ENCODE measurements at regions not wholly inside any gene's neighbourhood (a gene's known extent, or its start where the extent isn't known, plus 50 kb on each side); places are given as distances from the start of the nearest gene placed in this dataset.

DNA sequence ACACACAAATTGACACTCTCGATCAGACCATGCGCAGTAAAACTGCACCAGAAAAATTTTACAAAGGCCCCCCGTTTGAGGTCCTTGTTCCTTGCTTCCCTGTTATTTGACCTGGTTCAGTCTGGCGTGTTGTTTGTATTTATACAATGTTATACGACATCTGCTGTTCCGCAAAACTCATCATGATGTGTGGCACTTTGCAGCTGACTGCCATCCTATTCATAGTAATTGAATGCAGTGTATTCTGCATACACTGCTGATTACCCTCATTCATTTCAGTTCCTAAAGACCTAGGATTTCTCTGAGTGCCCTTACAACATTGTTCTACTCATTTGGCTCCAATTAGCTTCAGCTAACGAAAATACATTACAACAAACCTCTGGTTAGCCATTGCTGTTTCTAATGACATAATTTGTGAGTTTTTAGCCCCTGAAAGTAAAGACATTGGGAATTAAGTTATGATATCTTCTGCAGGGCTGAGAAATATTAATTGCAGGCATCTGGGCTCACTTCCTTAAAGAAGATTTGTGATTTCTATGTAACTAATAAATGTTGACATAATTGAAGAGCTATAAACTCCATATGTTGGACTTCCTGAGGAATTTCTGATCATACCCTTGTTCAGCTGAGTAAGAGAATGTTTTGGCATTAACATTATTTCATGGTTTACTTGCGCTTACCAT lies 75.7 kb downstream of the C3orf38 start:
- no peak overlapping the region for H3K4me3 ChIP-seq (replicated peaks in 1 of 4; ENCODE audit: control extremely low read depth in 1 of 4, insufficient read depth in 1 of 4, low read depth in 3 of 4, low read length in 4 of 4)
- H3K9me3 ChIP-seq (ENCODE audit: control insufficient read depth, insufficient read depth, low read depth, low read length): no peaks in the 10 kb centered on the region
- no peaks in the 10 kb centered on the region for H3K27me3 ChIP-seq (ENCODE audit: control insufficient read depth, insufficient read depth, low read length)
- no peaks in the 10 kb centered on the region for H3K79me2 ChIP-seq (ENCODE audit: control insufficient read depth, insufficient read depth, low read length)
- H3K36me3 ChIP-seq (ENCODE audit: control insufficient read depth, insufficient read depth, low read length): no peaks in the 10 kb centered on the region
- no peaks in the 10 kb centered on the region for H4K20me1 ChIP-seq (ENCODE audit: control insufficient read depth, extremely low read depth, insufficient read depth, low read length)
- no peak overlapping the region for H3K4me2 ChIP-seq (ENCODE audit: extremely low read depth, insufficient read depth, low read length)
- DNase-seq (ENCODE audit: low read depth in 2 of 2): no peak
- H3K4me1 ChIP-seq (ENCODE audit: control insufficient read depth, extremely low read depth, insufficient read depth, low read length): no peaks in the 10 kb centered on the region
- no peak overlapping the region for H2AFZ ChIP-seq (ENCODE audit: low read length)
- no peak overlapping the region for H3K27ac ChIP-seq (ENCODE audit: insufficient read depth, low read length)
- TF ChIP-seq CTCF (conservative IDR thresholded peaks at IDR 0.05 in 1 of 2, IDR thresholded peaks at IDR 0.05 in 1 of 2; ENCODE audit: low read depth in 1 of 2, low read length in 2 of 2): no peak
- no peak for TF ChIP-seq EZH2 (IDR thresholded peaks at IDR 0.05; ENCODE audit: low read length, missing control alignments)
- no peak overlapping the region for H3K9ac ChIP-seq (ENCODE audit: insufficient read depth, low read length)

DNA sequence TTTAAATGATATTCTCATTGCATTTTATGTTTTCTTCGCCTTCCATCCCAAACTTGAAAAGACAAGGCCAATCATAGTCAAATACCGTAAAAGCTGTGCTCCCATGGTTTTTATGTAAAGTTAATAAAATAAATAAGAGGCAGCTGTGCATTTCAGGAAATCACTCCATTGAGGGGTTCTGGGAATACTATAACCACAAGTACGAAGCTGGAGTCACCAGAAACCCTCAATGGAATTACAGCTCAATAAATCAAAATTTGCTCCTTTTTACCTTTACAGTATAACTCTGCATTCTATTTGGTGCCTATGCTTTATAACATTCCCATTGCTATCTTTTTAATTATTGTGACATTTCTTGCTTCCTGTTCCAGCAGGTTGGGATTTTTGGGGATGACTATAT lies 77.2 kb downstream of the C3orf38 start:
- H3K27ac ChIP-seq (ENCODE audit: insufficient read depth, low read length): no peak overlapping the region
- no peak for DNase-seq (ENCODE audit: low read depth in 2 of 2)
- no peaks in the 10 kb centered on the region for H3K4me1 ChIP-seq (ENCODE audit: control insufficient read depth, extremely low read depth, insufficient read depth, low read length)
- no peak overlapping the region for H3K9ac ChIP-seq (ENCODE audit: insufficient read depth, low read length)
- no peak overlapping the region for H3K4me3 ChIP-seq (replicated peaks in 1 of 4; ENCODE audit: control extremely low read depth in 1 of 4, insufficient read depth in 1 of 4, low read depth in 3 of 4, low read length in 4 of 4)
- H3K36me3 ChIP-seq (ENCODE audit: control insufficient read depth, insufficient read depth, low read length): no peaks in the 10 kb centered on the region
- no peak overlapping the region for H3K4me2 ChIP-seq (ENCODE audit: extremely low read depth, insufficient read depth, low read length)
- no peaks in the 10 kb centered on the region for H3K27me3 ChIP-seq (ENCODE audit: control insufficient read depth, insufficient read depth, low read length)
- H2AFZ ChIP-seq (ENCODE audit: low read length): no peak overlapping the region
- H3K9me3 ChIP-seq (ENCODE audit: control insufficient read depth, insufficient read depth, low read depth, low read length): no peaks in the 10 kb centered on the region
- no peaks in the 10 kb centered on the region for H4K20me1 ChIP-seq (ENCODE audit: control insufficient read depth, extremely low read depth, insufficient read depth, low read length)
- no peak for TF ChIP-seq EZH2 (IDR thresholded peaks at IDR 0.05; ENCODE audit: low read length, missing control alignments)
- no peak for TF ChIP-seq CTCF (conservative IDR thresholded peaks at IDR 0.05 in 1 of 2, IDR thresholded peaks at IDR 0.05 in 1 of 2; ENCODE audit: low read depth in 1 of 2, low read length in 2 of 2)
- no peaks in the 10 kb centered on the region for H3K79me2 ChIP-seq (ENCODE audit: control insufficient read depth, insufficient read depth, low read length)

DNA sequence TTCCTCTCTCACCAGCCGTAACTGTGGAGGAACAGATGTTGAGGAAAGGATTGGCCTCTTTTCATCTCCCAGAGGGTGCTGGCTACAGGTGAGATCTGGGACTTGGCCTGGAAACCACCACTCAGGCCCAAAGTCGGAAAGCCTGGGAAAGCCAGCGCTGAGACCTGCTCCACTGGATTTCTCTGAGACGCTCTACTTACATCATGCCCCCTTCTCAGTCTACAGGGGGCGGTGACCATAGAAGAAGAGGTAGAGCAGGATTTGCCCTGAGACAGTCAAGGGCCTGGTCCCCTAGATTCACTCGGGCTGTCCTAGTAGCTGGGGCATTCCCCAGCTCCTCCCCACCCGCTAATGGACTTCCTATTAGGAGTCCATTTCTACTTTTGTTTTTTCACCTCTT lies 80.9 kb downstream of the C3orf38 start:
- DNase-seq (ENCODE audit: low read depth in 2 of 2): no peak
- Histone ChIP-seq H3K4me1 (ENCODE audit: control insufficient read depth, extremely low read depth, insufficient read depth, low read length) (no peaks in the 10 kb centered on the region), H3K4me3 (replicated peaks in 1 of 4; ENCODE audit: control extremely low read depth in 1 of 4, insufficient read depth in 1 of 4, low read depth in 3 of 4, low read length in 4 of 4) (no peak overlapping the region), H3K36me3 (ENCODE audit: control insufficient read depth, insufficient read depth, low read length) (no peaks in the 10 kb centered on the region), H3K27ac (ENCODE audit: insufficient read depth, low read length) (no peak overlapping the region), H3K9ac (ENCODE audit: insufficient read depth, low read length) (no peak overlapping the region), H3K9me3 (ENCODE audit: control insufficient read depth, insufficient read depth, low read depth, low read length) (no peaks in the 10 kb centered on the region), H4K20me1 (ENCODE audit: control insufficient read depth, extremely low read depth, insufficient read depth, low read length) (no peaks in the 10 kb centered on the region), H3K4me2 (ENCODE audit: extremely low read depth, insufficient read depth, low read length) (no peak overlapping the region), H3K79me2 (ENCODE audit: control insufficient read depth, insufficient read depth, low read length) (no peaks in the 10 kb centered on the region), H2AFZ (ENCODE audit: low read length) (no peak overlapping the region), H3K27me3 (ENCODE audit: control insufficient read depth, insufficient read depth, low read length) (no peaks in the 10 kb centered on the region)
- no peak for TF ChIP-seq CTCF (conservative IDR thresholded peaks at IDR 0.05 in 1 of 2, IDR thresholded peaks at IDR 0.05 in 1 of 2; ENCODE audit: low read depth in 1 of 2, low read length in 2 of 2)
- no peak for TF ChIP-seq EZH2 (IDR thresholded peaks at IDR 0.05; ENCODE audit: low read length, missing control alignments)
